ENCODE measurements at regions not wholly inside any gene's neighbourhood (a gene's known extent, or its start where the extent isn't known, plus 50 kb on each side); places are given as distances from the start of the nearest gene placed in this dataset.

DNA sequence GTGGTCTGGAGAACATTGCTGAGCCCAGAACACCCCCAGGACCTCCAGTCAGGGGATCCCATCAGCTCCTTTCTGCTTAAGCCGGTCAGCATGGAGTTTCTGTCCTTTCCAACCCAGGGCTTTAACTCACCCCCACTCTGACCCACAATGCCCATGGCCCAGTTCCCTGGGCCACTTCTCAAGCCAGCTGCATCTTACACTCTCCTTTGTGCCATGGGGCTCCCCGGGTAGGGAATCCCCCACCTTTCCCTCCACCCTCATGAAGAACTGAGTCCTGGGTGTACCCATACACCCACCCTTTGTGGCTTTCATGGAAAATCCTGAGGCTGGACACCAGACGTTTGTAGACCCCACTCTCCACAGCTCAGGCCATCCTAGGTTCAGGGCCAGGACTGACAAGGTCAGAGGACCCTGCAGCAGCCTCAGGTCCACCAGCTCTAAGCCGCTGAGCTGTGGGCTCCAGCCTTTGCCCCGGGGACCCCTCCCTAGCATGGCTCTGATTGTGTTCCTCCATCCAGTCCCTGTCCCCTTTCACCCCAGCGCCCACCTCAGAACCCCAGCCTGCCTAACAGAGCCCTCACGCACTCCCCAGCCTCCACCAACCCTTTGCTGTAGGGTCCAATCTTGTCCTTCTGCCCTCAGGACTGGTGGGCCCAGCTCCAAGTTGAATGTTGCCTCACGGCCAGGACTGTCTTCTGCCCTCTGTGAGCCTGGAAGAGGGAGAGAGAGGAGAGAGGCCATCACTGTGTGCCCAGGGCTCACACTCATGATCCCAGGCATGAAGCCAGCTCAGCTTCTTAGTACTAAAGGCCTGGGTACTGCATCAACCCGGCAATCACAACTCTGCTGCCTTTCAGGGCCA is 394.8 kb downstream of the MATN1 start:
- Mint-ChIP-seq H3K9me3 (no peaks in the 10 kb centered on the region), H3K27ac (no peak overlapping the region), H3K4me1 (peaks cover 18% of the 10 kb centered on the region), H3K4me3 (no peak overlapping the region), H3K36me3 (ENCODE audit: low read depth) (no peaks in the 10 kb centered on the region), H3K27me3 (ENCODE audit: insufficient read depth) (peaks cover 8% of the 10 kb centered on the region)
- TF ChIP-seq, protein P1, sequence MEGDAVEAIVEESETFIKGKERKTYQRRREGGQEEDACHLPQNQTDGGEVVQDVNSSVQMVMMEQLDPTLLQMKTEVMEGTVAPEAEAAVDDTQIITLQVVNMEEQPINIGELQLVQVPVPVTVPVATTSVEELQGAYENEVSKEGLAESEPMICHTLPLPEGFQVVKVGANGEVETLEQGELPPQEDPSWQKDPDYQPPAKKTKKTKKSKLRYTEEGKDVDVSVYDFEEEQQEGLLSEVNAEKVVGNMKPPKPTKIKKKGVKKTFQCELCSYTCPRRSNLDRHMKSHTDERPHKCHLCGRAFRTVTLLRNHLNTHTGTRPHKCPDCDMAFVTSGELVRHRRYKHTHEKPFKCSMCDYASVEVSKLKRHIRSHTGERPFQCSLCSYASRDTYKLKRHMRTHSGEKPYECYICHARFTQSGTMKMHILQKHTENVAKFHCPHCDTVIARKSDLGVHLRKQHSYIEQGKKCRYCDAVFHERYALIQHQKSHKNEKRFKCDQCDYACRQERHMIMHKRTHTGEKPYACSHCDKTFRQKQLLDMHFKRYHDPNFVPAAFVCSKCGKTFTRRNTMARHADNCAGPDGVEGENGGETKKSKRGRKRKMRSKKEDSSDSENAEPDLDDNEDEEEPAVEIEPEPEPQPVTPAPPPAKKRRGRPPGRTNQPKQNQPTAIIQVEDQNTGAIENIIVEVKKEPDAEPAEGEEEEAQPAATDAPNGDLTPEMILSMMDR (conservative IDR thresholded peaks at IDR 0.05) = no peak
- Histone ChIP-seq H3K4me1 (ENCODE audit: control insufficient read depth, insufficient read depth, low read length) (peaks cover 9% of the 10 kb centered on the region), H3K27ac (ENCODE audit: low read depth, low read length) (no peak overlapping the region), H3K9me3 (ENCODE audit: control insufficient read depth, low read length) (no peaks in the 10 kb centered on the region), H3K36me3 (ENCODE audit: control insufficient read depth, insufficient read depth, low read length) (no peaks in the 10 kb centered on the region), H3K9ac (ENCODE audit: extremely low read depth, low read length, poor library complexity, severe bottlenecking) (no peak overlapping the region), H3K27me3 (ENCODE audit: control insufficient read depth, insufficient read depth, low read length, poor library complexity, severe bottlenecking) (no peaks in the 10 kb centered on the region), H3K4me3 (ENCODE audit: low read length) (no peak overlapping the region)
- peak; percentile 36 for DNase-seq
- 85 to 86% methylated on average over 1 to 9 of the region's 9 CpGs for WGBS, 2 experiments (ENCODE audit: insufficient coverage in 1 of 2, insufficient read length in 1 of 2)

DNA sequence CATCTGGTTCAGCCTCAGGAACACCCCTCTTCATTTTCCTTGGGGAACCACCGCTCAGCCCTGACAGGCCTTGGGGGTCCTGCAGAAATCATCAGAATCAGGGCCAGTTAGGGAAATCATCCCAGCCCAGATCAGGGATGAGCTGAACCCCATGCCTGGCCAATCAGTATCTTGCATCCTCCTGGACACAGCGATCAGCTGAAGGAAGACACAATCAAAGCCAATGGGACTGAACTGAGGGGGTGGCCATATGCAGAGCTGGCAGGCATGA is 395.4 kb downstream of the MATN1 start:
- Histone ChIP-seq H3K27ac (ENCODE audit: low read depth, low read length) (no peak overlapping the region), H3K9me3 (ENCODE audit: control insufficient read depth, low read length) (no peaks in the 10 kb centered on the region), H3K4me1 (ENCODE audit: control insufficient read depth, insufficient read depth, low read length) (peaks cover 9% of the 10 kb centered on the region), H3K27me3 (ENCODE audit: control insufficient read depth, insufficient read depth, low read length, poor library complexity, severe bottlenecking) (no peaks in the 10 kb centered on the region), H3K36me3 (ENCODE audit: control insufficient read depth, insufficient read depth, low read length) (no peaks in the 10 kb centered on the region), H3K9ac (ENCODE audit: extremely low read depth, low read length, poor library complexity, severe bottlenecking) (no peak overlapping the region), H3K4me3 (ENCODE audit: low read length) (no peak overlapping the region)
- no peaks in the 10 kb centered on the region for H3K36me3 Mint-ChIP-seq (ENCODE audit: low read depth)
- peaks cover 8% of the 10 kb centered on the region for H3K27me3 Mint-ChIP-seq (ENCODE audit: insufficient read depth)
- peaks cover 15% of the 10 kb centered on the region for H3K4me1 Mint-ChIP-seq
- H3K27ac Mint-ChIP-seq = no peak overlapping the region
- WGBS, 2 experiments (ENCODE audit: insufficient coverage in 1 of 2, insufficient read length in 1 of 2) = 93 to 100% methylated on average over 2 of the region's 2 CpGs
- TF ChIP-seq, protein P1 (conservative IDR thresholded peaks at IDR 0.05) = no peak
- H3K9me3 Mint-ChIP-seq = no peaks in the 10 kb centered on the region
- peak; percentile 27 for DNase-seq
- H3K4me3 Mint-ChIP-seq = no peak overlapping the region

DNA sequence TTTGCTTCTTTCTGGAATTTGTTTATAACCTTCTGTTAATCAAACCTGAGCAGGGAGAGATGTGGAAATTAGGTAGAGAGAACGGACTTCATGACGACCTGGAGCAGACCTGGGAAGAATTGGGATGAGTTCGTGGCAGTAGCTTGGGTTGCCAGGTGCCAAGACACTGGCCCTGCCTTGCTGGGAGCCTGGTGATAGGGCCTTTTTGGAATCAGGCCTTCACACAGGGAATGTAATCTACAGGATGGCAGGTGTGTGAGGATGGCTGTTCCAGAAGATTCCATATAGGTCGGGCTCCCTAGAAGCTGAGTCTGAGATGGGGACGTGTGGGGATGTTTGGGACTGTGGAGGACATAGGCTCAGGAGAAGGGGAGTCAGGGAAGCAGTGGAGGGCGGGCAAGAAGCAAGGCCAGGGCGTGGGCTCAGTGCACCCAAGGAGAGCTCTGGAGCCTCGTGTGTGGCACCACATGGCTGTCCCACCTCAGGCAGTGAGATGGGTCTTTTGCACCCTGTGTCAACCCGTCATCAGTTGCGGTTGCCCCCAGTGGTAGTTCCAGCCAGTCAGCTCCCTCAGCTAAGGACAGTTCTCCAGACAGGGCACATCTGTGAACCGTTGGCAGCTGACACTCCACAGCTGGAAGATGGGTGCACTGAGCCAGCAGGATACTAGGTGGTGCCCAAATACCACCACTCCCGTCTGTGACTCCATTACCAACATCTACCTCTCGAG is 395.9 kb downstream of the MATN1 start:
- Mint-ChIP-seq H3K27ac (no peak overlapping the region), H3K4me3 (no peak overlapping the region), H3K27me3 (ENCODE audit: insufficient read depth) (peaks cover 8% of the 10 kb centered on the region), H3K4me1 (peaks cover 14% of the 10 kb centered on the region), H3K36me3 (ENCODE audit: low read depth) (no peaks in the 10 kb centered on the region), H3K9me3 (no peaks in the 10 kb centered on the region)
- DNase-seq = peak; percentile 10
- no peak overlapping the region for H3K4me3 ChIP-seq (ENCODE audit: low read length)
- H3K27me3 ChIP-seq (ENCODE audit: control insufficient read depth, insufficient read depth, low read length, poor library complexity, severe bottlenecking) = no peaks in the 10 kb centered on the region
- H3K27ac ChIP-seq (ENCODE audit: low read depth, low read length) = no peak overlapping the region
- H3K9ac ChIP-seq (ENCODE audit: extremely low read depth, low read length, poor library complexity, severe bottlenecking) = no peak overlapping the region
- no peaks in the 10 kb centered on the region for H3K36me3 ChIP-seq (ENCODE audit: control insufficient read depth, insufficient read depth, low read length)
- peaks cover 9% of the 10 kb centered on the region for H3K4me1 ChIP-seq (ENCODE audit: control insufficient read depth, insufficient read depth, low read length)
- 89% methylated on average over 9 to 13 of the region's 13 CpGs for WGBS, 2 experiments (ENCODE audit: insufficient coverage in 1 of 2, insufficient read length in 1 of 2)
- TF ChIP-seq, protein P1 (conservative IDR thresholded peaks at IDR 0.05) = no peak
- H3K9me3 ChIP-seq (ENCODE audit: control insufficient read depth, low read length) = no peaks in the 10 kb centered on the region

Measured in endodermal cell (in vitro differentiated cells).